HepG2 (cell line): ENCODE measurements at regions not wholly inside any gene's neighbourhood (a gene's known extent, or its start where the extent isn't known, plus 50 kb on each side); places are given as distances from the start of the nearest gene placed in this dataset.

Experiments used
- ATAC-seq: fragments of 200-7000 bp; cut with Tn5 transposase; 3 replicates; pipeline ENCODE4 v1.9.1; 2020; ENCODE audit warnings: mild to moderate bottlenecking, moderate library complexity
- BruUV-seq: library from RNA; stranded (reverse); fragments of 400-500 nt; replicated peaks from 2 replicates; lab custom pipeline; 2021; lab: Mats Ljungman, UMichigan
- CTCF ChIA-PET: fragments of 300-600 bp; formaldehyde crosslinking; extraction: SDS; loops from one replicate; lab custom pipeline; 2021; ENCODE audit warnings: low total read pairs, inconsistent platforms, low intra/inter-chr PET ratio; lab: Yijun Ruan, JAX
- POLR2A ChIA-PET: fragments of 350-600 bp; sonication (Branson Sonifier 250); formaldehyde crosslinking; loops from one replicate; lab custom pipeline; 2020; ENCODE audit warnings: antibody characterized with exemption, inconsistent platforms; lab: Yijun Ruan, JAX
- DNase-seq: peaks from one replicate; pipeline ENCODE4 v3.0.0-alpha.2; 2015; ENCODE audit warnings: low spot score
- FAIRE-seq: peaks from 3 replicates; lab custom pipeline; 2011; peaks lifted over from hg19 to GRCh38; lab: Jason Lieb, UNC
- H2AFZ ChIP-seq: one replicate; pipeline ENCODE4 v1.6.1; 2011; ENCODE audit warnings: low read length, inconsistent platforms
- H3K27ac ChIP-seq: fragments of 300-600 bp; 3 replicates; pipeline ENCODE4 v1.8.0; 2011; ENCODE audit warnings: mixed run types, mild to moderate bottlenecking, mixed read lengths, low read length, inconsistent platforms; ENCODE audit not compliant: insufficient read depth; ENCODE audit errors: extremely low read length
- H3K27me3 ChIP-seq, 2 experiments: fragments of 200-600 bp in 1 of 2; 2 replicates in 1 of 2; 3 replicates in 1 of 2; pipeline versions ENCODE4 v1.6.0 to v1.8.0; 2011; ENCODE audit warnings: low read length in 2 of 2, mild to moderate bottlenecking in 2 of 2, moderate library complexity in 2 of 2, inconsistent platforms in 1 of 2; ENCODE audit not compliant: insufficient read depth in 2 of 2, control insufficient read depth in 1 of 2
- H3K36me3 ChIP-seq, 2 experiments: fragments of 200-600 bp in 1 of 2; replicated peaks in 1 of 2; 2 replicates in 1 of 2; 3 replicates in 1 of 2; pipeline versions ENCODE4 v1.5.1 to v1.8.0; 2011; ENCODE audit warnings: low read length in 2 of 2, inconsistent platforms in 1 of 2; ENCODE audit not compliant: insufficient read depth in 2 of 2, control insufficient read depth in 1 of 2
- H3K4me1 ChIP-seq: 2 replicates; pipeline ENCODE4 v1.5.1; 2012; ENCODE audit warnings: low read length, inconsistent platforms; ENCODE audit not compliant: insufficient read depth
- H3K4me2 ChIP-seq: 2 replicates; pipeline ENCODE4 v1.6.0; 2011; ENCODE audit warnings: low read depth, low read length, inconsistent platforms
- H3K4me3 ChIP-seq, 3 experiments: fragments of 200-600 bp in 1 of 3; sonication (generic), shearing (Covaris generic) in 1 of 3; replicated peaks in 1 of 3; 2 replicates each; pipeline ENCODE4 v1.5.1; 2011 to 2016; ENCODE audit warnings: low read length in 3 of 3, inconsistent platforms in 2 of 3, low read depth in 2 of 3, mild to moderate bottlenecking in 2 of 3, control low read depth in 1 of 3, mixed read lengths in 1 of 3; ENCODE audit not compliant: insufficient read depth in 1 of 3
- H3K79me2 ChIP-seq: one replicate; pipeline ENCODE4 v1.6.1; 2011; ENCODE audit warnings: low read length, inconsistent platforms; ENCODE audit not compliant: insufficient read depth
- H3K9ac ChIP-seq: 2 replicates; pipeline ENCODE4 v1.6.0; 2011; ENCODE audit warnings: mild to moderate bottlenecking, low read depth, low read length, inconsistent platforms; ENCODE audit not compliant: insufficient read depth
- H3K9me3 ChIP-seq: 2 replicates; pipeline ENCODE4 v1.5.1; 2012; ENCODE audit warnings: mild to moderate bottlenecking, low read length
- H4K20me1 ChIP-seq: 2 replicates; pipeline ENCODE4 v1.6.0; 2011; ENCODE audit warnings: inconsistent platforms, mild to moderate bottlenecking, low read length, moderate library complexity; ENCODE audit not compliant: insufficient read depth
- CREB1 ChIP-seq, 2 experiments: fragments of 450-650 bp in 1 of 2; IDR thresholded peaks; 2 replicates each; pipeline ENCODE4 v1.6.1; 2016 to 2017; ENCODE audit warnings: control low read depth in 1 of 2, mild to moderate bottlenecking in 1 of 2, missing compliant biosample characterization in 1 of 2, missing genetic modification characterization in 1 of 2
- MAFK ChIP-seq, 2 experiments: IDR thresholded peaks in 1 of 2; conservative IDR thresholded peaks in 1 of 2; 2 replicates each; pipeline ENCODE4 v1.6.1; 2011; ENCODE audit warnings: improper control_type of control experiment in 2 of 2, low read length in 2 of 2
- MXD4 ChIP-seq: IDR thresholded peaks from 2 replicates; pipeline ENCODE4 v1.6.1; 2016; ENCODE audit warnings: mild to moderate bottlenecking, missing biosample characterization, missing genetic modification reagents
- RARG ChIP-seq: sonication (generic); formaldehyde crosslinking; IDR thresholded peaks from 2 replicates; pipeline ENCODE4 v1.4.0; 2020; ENCODE audit warnings: low read depth, mild to moderate bottlenecking, missing genetic modification reagents
- SMAD1 ChIP-seq: sonication (generic); formaldehyde crosslinking; IDR thresholded peaks from 2 replicates; pipeline ENCODE4 v1.4.0; 2020; ENCODE audit warnings: missing genetic modification reagents, low read depth, mild to moderate bottlenecking, borderline replicate concordance
- TBL1XR1 ChIP-seq: fragments of 150-350 bp; IDR thresholded peaks from 2 replicates; pipeline ENCODE4 v1.6.1; 2014; ENCODE audit warnings: borderline replicate concordance, low read length; ENCODE audit not compliant: partially characterized antibody
- ZNF224 ChIP-seq: sonication (generic); formaldehyde crosslinking; IDR thresholded peaks from 2 replicates; pipeline ENCODE4 v1.5.0; 2020; ENCODE audit warnings: mild to moderate bottlenecking, missing genetic modification reagents
- ZNF329 ChIP-seq: sonication (generic); formaldehyde crosslinking; IDR thresholded peaks from 2 replicates; pipeline ENCODE4 v1.9.0; 2021; ENCODE audit warnings: low read depth, mild to moderate bottlenecking, missing genetic modification reagents
- ZNF598 ChIP-seq: sonication (generic); formaldehyde crosslinking; IDR thresholded peaks from 2 replicates; pipeline ENCODE4 v1.5.1; 2020; ENCODE audit warnings: mild to moderate bottlenecking, missing genetic modification reagents, borderline replicate concordance
- WGBS: methylation state at CpG from one replicate; pipeline ENCODE4 v1.1.6; 2017; ENCODE audit warnings: low lambda C conversion rate; 5-methylcytosine and 5-hydroxymethylcytosine counted together
- in situ Hi-C: cut with HindIII; loops from 2 replicates; pipeline ENCODE4 v1.10.0; 2017; ENCODE audit warnings: low pct_unique_long_range_greater_than_20kb; ENCODE audit not compliant: extremely low pct_ligation_motif_present
- intact Hi-C: fragments of 100-400 bp; cut with micrococcal nuclease; formaldehyde crosslinking; loops from one replicate; pipeline ENCODE4 v1.10.0; 2022; ENCODE audit not compliant: unreplicated experiment
- TF ChIP-seq, protein P1 (sequence below): sonication (generic); formaldehyde crosslinking; IDR thresholded peaks from 2 replicates; pipeline ENCODE4 v1.8.0; 2022; ENCODE audit warnings: missing genetic modification reagents, low read depth, mild to moderate bottlenecking, borderline replicate concordance
- TF ChIP-seq, protein P2 (sequence below): sonication (generic); formaldehyde crosslinking; conservative IDR thresholded peaks from 2 replicates; pipeline ENCODE4 v1.4.0; 2020; ENCODE audit warnings: missing genetic modification reagents

DNA sequence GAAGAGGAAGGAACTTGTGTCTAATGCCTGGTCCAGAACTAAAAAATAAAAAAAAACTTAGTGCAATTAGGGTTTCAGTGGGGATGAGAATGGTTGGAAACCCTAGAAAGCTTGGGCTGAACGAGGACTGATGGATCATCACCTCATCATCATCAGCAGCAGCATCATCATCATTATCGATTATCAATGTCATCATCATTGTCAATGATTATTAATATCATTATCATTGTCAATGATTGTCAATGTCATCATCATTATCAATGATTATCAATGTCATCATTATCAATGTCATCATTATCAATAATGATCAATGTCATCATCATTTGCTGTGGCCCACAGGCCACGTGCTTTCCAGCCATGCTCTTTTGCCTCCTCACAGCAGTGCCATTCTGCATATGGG is 952.0 kb upstream of the ZNF722 start:
- in situ Hi-C loops = no loop called here
- 0% methylated on average over 3 of the region's 3 CpGs for WGBS
- Histone ChIP-seq H3K27me3 (no peaks in the 10 kb centered on the region), H3K9me3 (peaks cover 94% of the 10 kb centered on the region), H3K4me2 (no peak overlapping the region), H3K27ac (no peak overlapping the region), H3K9ac (no peak overlapping the region), H3K36me3 (no peaks in the 10 kb centered on the region), H3K4me3 (no peak overlapping the region), H3K79me2 (no peaks in the 10 kb centered on the region), H2AFZ (no peak overlapping the region), H3K4me1 (no peaks in the 10 kb centered on the region), H4K20me1 (no peaks in the 10 kb centered on the region)
- BruUV-seq = no TSS peak
- no peak for TF ChIP-seq ZNF329 (CRISPR knock-in tag)
- TF ChIP-seq CREB1 (IDR thresholded peaks at IDR 0.05) = peak; percentile 59
- TF ChIP-seq CREB1 (CRISPR knock-in tag; IDR thresholded peaks at IDR 0.05) = no peak
- intact Hi-C loops = no loop called here
- ATAC-seq (no peak), DNase-seq (no peak), FAIRE-seq (no peak)
- POLR2A ChIA-PET = no interaction called here
- CTCF ChIA-PET = no interaction called here

DNA sequence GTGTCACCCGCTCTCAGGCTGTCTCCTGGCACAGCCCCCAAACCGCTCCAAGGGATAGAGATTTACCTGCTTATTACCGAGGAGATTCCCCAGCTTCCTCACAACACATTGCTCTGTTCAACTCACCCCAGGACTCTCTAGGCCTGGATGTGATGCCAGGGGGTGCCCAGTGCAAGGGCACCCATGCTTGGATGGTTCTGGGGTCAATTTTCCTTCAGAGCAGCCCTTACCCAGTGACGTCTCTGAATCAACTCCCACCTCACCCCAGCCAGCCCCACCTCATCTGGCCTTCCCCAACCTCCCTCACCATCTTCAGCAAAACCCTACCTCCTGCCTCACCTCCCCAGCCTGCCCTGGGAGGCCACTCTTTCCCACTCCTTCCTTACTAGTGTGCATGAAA is 951.6 kb upstream of the ZNF722 start:
- no peak for TF ChIP-seq SMAD1 (CRISPR knock-in tag)
- TF ChIP-seq, protein P1, sequence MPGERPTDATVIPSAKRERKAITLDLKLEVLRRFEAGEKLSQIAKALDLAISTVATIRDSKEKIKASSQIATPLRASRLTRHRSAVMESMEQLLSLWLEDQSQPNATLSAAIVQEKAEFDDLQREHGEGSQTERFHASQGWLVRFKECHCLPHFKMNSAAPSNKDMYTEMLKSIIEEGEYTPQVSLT (CRISPR knock-in tag) = no peak
- TF ChIP-seq ZNF224 (CRISPR knock-in tag) = no peak
- TF ChIP-seq, protein P2, sequence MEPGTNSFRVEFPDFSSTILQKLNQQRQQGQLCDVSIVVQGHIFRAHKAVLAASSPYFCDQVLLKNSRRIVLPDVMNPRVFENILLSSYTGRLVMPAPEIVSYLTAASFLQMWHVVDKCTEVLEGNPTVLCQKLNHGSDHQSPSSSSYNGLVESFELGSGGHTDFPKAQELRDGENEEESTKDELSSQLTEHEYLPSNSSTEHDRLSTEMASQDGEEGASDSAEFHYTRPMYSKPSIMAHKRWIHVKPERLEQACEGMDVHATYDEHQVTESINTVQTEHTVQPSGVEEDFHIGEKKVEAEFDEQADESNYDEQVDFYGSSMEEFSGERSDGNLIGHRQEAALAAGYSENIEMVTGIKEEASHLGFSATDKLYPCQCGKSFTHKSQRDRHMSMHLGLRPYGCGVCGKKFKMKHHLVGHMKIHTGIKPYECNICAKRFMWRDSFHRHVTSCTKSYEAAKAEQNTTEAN (CRISPR knock-in tag) = no peak
- TF ChIP-seq RARG = no peak
- TF ChIP-seq TBL1XR1 = no peak
- no peak for TF ChIP-seq MAFK (conservative IDR thresholded peaks at IDR 0.05 in 1 of 2, IDR thresholded peaks at IDR 0.05 in 1 of 2; ENCODE audit: low read length in 2 of 2)
- no peak for TF ChIP-seq MXD4
- TF ChIP-seq ZNF598 (CRISPR knock-in tag) = no peak
- H3K4me3 ChIP-seq = no peak overlapping the region
- no peaks in the 10 kb centered on the region for H4K20me1 ChIP-seq
- no peaks in the 10 kb centered on the region for H3K36me3 ChIP-seq
- H3K27ac ChIP-seq = no peak overlapping the region
- no peak overlapping the region for H3K4me2 ChIP-seq
- H3K4me1 ChIP-seq = no peaks in the 10 kb centered on the region
- in situ Hi-C loops (no loop called here), intact Hi-C loops (no loop called here)
- no peak for ATAC-seq
- no peak for DNase-seq
- FAIRE-seq = no peak
- ChIA-PET CTCF (no interaction called here), POLR2A (no interaction called here)
- no peaks in the 10 kb centered on the region for H3K79me2 ChIP-seq
- H3K27me3 ChIP-seq = no peaks in the 10 kb centered on the region
- BruUV-seq = no TSS peak
- no peak overlapping the region for H3K9ac ChIP-seq
- H2AFZ ChIP-seq = no peak overlapping the region
- 6% methylated on average over 4 of the region's 4 CpGs for WGBS
- peaks cover 94% of the 10 kb centered on the region for H3K9me3 ChIP-seq
